22Rv1 (cell line): ENCODE measurements at regions not wholly inside any gene's neighbourhood (a gene's known extent, or its start where the extent isn't known, plus 50 kb on each side); places are given as distances from the start of the nearest gene placed in this dataset.

Experiments
- ZFX ChIP-seq: fragments of 450-650 bp; IDR thresholded peaks from 2 replicates; pipeline ENCODE4 v1.6.1; 2017; ENCODE audit warnings: antibody characterized with exemption, borderline replicate concordance
- TF ChIP-seq, protein P1 (sequence below): fragments of 450-650 bp; IDR thresholded peaks from 2 replicates; pipeline ENCODE4 v1.5.1; 2017; ENCODE audit warnings: mild to moderate bottlenecking

DNA sequence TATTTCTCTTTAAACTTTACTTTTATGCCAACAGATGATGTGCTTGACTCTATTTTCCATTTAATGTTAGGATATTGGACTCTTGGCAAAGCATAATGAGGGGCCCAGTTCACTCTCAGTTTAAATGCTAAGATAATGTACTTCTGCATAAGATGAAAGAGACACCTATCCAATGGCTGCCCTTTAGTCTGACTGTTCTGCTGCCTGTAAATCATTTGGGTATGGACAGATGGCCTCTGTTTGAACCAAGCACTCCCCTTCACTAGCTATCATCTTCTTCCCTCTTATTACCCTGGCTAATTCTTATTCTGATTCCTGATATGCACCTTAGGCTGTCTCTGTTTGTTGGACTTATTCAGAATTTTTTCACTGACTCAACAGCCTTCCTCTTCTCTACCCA lies 72.1 kb downstream of the SEM1 start:
- TF ChIP-seq, protein P1, sequence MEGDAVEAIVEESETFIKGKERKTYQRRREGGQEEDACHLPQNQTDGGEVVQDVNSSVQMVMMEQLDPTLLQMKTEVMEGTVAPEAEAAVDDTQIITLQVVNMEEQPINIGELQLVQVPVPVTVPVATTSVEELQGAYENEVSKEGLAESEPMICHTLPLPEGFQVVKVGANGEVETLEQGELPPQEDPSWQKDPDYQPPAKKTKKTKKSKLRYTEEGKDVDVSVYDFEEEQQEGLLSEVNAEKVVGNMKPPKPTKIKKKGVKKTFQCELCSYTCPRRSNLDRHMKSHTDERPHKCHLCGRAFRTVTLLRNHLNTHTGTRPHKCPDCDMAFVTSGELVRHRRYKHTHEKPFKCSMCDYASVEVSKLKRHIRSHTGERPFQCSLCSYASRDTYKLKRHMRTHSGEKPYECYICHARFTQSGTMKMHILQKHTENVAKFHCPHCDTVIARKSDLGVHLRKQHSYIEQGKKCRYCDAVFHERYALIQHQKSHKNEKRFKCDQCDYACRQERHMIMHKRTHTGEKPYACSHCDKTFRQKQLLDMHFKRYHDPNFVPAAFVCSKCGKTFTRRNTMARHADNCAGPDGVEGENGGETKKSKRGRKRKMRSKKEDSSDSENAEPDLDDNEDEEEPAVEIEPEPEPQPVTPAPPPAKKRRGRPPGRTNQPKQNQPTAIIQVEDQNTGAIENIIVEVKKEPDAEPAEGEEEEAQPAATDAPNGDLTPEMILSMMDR = no peak
- no peak for TF ChIP-seq ZFX
